ENCODE measurements at regions not wholly inside any gene's neighbourhood (a gene's known extent, or its start where the extent isn't known, plus 50 kb on each side); places are given as distances from the start of the nearest gene placed in this dataset.

DNA sequence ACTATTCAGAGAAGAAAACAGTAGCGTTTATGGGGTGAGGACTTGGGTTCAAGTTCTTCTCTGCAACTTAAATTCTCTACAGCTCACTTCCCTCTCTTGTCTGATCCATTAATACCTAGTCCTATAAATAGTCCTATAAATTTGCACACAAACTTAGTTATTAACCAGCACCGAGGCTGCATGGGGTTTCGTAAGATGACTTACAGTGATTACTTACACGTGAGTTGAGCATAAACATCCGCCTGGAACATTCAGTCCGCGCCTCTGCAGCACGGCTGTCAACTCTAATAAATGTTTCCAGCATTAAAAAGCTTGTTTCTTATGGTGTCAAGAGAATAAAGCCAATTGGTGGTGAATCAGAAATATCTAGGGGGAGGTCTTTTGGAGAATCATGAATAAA lies 103.0 kb upstream of the ENPP6 start:
- in situ Hi-C loops (cut with MboI; ENCODE audit: low sequenced_read_pairs), result no loop called here

More for the DNA sequence above, 103.0 kb upstream of the ENPP6 start:
- Histone ChIP-seq H4K91ac (ENCODE audit: insufficient read depth, low read depth, low read length) (no peak overlapping the region), H3K9me3 (ENCODE audit: control insufficient read depth, insufficient read depth, low read length) (no peaks in the 10 kb centered on the region), H2BK5ac (ENCODE audit: low read depth, low read length, poor library complexity, severe bottlenecking) (no peak overlapping the region), H3K56ac (ENCODE audit: extremely low read depth, insufficient read depth, low read length) (no peak overlapping the region), H2BK120ac (ENCODE audit: low read depth, low read length) (no peak overlapping the region), H2BK15ac (ENCODE audit: low read depth, low read length) (no peak overlapping the region), H4K5ac (ENCODE audit: low read depth, low read length) (no peak overlapping the region), H3K4me2 (ENCODE audit: low read depth, low read length) (no peak overlapping the region), H3K79me1 (ENCODE audit: low read depth in 1 of 2, low read length in 2 of 2) (no peaks in the 10 kb centered on the region), H3K23ac (ENCODE audit: low read depth, low read length) (no peak overlapping the region), H3K27ac (ENCODE audit: insufficient read depth, low read length) (no peak overlapping the region), H2BK20ac (ENCODE audit: low read depth, low read length) (no peak overlapping the region), H3K4ac (ENCODE audit: low read depth, low read length) (no peak overlapping the region), H2AFZ (replicated peaks; ENCODE audit: low read length, poor library complexity) (no peak overlapping the region), H2AK5ac (ENCODE audit: low read depth, low read length) (no peak overlapping the region), H3K4me3 (ENCODE audit: insufficient read depth, low read depth, low read length) (no peak overlapping the region), H3K27me3 (ENCODE audit: control insufficient read depth, insufficient read depth, low read length) (no peaks in the 10 kb centered on the region), H4K8ac (ENCODE audit: low read depth in 2 of 2, low read length in 2 of 2) (no peak overlapping the region), H3K9me1 (ENCODE audit: insufficient read depth, low read length) (no peaks in the 10 kb centered on the region), H3K14ac (replicated peaks; ENCODE audit: low read depth, low read length) (no peak overlapping the region), H3K4me1 (ENCODE audit: control insufficient read depth, insufficient read depth, low read length) (no peaks in the 10 kb centered on the region; the same call in 1 of the 2 replicates), H3K18ac (ENCODE audit: low read depth, low read length) (no peak overlapping the region), H2AK9ac (replicated peaks; ENCODE audit: low read depth, low read length, poor library complexity) (no peak overlapping the region), H4K20me1 (ENCODE audit: insufficient read depth, low read length) (no peaks in the 10 kb centered on the region), H3K9ac (ENCODE audit: low read depth, low read length) (no peak overlapping the region), H3K36me3 (ENCODE audit: control insufficient read depth, insufficient read depth, low read length) (no peaks in the 10 kb centered on the region)
- peak; percentile 19 for DNase-seq
- peak; percentile 83 for TF ChIP-seq BHLHE40 (IDR thresholded peaks at IDR 0.05; ENCODE audit: low read depth, low read length)
- TF ChIP-seq, protein P1, sequence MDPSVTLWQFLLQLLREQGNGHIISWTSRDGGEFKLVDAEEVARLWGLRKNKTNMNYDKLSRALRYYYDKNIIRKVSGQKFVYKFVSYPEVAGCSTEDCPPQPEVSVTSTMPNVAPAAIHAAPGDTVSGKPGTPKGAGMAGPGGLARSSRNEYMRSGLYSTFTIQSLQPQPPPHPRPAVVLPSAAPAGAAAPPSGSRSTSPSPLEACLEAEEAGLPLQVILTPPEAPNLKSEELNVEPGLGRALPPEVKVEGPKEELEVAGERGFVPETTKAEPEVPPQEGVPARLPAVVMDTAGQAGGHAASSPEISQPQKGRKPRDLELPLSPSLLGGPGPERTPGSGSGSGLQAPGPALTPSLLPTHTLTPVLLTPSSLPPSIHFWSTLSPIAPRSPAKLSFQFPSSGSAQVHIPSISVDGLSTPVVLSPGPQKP (IDR thresholded peaks at IDR 0.05; ENCODE audit: borderline replicate concordance, low read depth, low read length), result no peak
- ChIA-PET POLR2A (ENCODE audit: unreplicated experiment) (no interaction called here), CTCF (no interaction called here)
- intact Hi-C loops (cut with micrococcal nuclease), result loop anchor here (5.0 kb wide), 1 partner anchor 602 kb away; no protein-coding TSS in a partner anchor
- no TSS peak for BruUV-seq (replicated peaks)
- dilution Hi-C loops (cut with HindIII; ENCODE audit: low sequenced_read_pairs, unreplicated experiment), result no loop called here
- no CpG with 5 or more reads among the region's 8 CpGs for WGBS, 2 experiments (ENCODE audit: extremely low coverage in 2 of 2, insufficient read length in 1 of 2)
- no peak for ATAC-seq (ENCODE audit: low read depth)

Data from IMR-90 (cell line).